K562 (cell line): ENCODE measurements at regions not wholly inside any gene's neighbourhood (a gene's known extent, or its start where the extent isn't known, plus 50 kb on each side); places are given as distances from the start of the nearest gene placed in this dataset.

Source experiments
- ATAC-seq: fragments of 200-7000 bp; cut with Tn5 transposase; 3 replicates; pipeline ENCODE4 v1.9.1; 2020; ENCODE audit warnings: moderate library complexity
- BruUV-seq: library from RNA; stranded (reverse); fragments of 400-500 nt; replicated peaks from 2 replicates; lab custom pipeline; 2021; lab: Mats Ljungman, UMichigan
- CTCF ChIA-PET: fragments of 300-600 bp; formaldehyde crosslinking; extraction: SDS; loops from one replicate; lab custom pipeline; 2021; ENCODE audit warnings: low intra/inter-chr PET ratio; lab: Yijun Ruan, JAX
- POLR2A ChIA-PET: fragments of 300-600, 350-650 bp; sonication (Branson Sonifier 250); formaldehyde crosslinking; extraction: SDS; loops from one replicate; lab custom pipeline; 2021; ENCODE audit warnings: antibody characterized with exemption, inconsistent platforms; lab: Yijun Ruan, JAX
- DNase-seq, 4 experiments: peaks; one replicate each; pipeline versions ENCODE4 v3.0.0 to v3.0.0-alpha.2; 2011 to 2018; ENCODE audit warnings: low spot score in 3 of 4, mixed read lengths in 3 of 4; ENCODE audit errors: extremely low read depth in 1 of 4
- FAIRE-seq: peaks from 2 replicates; lab custom pipeline; 2011; peaks lifted over from hg19 to GRCh38; lab: Jason Lieb, UNC
- H2AFZ ChIP-seq: 2 replicates; pipeline ENCODE4 v1.6.0; 2011; ENCODE audit warnings: low read depth, low read length, control low read depth, inconsistent platforms
- H3K27ac ChIP-seq: fragments of 200-600 bp; 3 replicates; pipeline ENCODE4 v1.8.0; 2011; ENCODE audit warnings: low read depth, mild to moderate bottlenecking, control low read depth, inconsistent platforms, low read length, moderate library complexity, mixed read lengths; ENCODE audit errors: extremely low read depth
- H3K27me3 ChIP-seq, 2 experiments: fragments of 300-600 bp in 1 of 2; 2 replicates in 1 of 2; 3 replicates in 1 of 2; pipeline versions ENCODE4 v1.6.0 to v1.8.0; 2011; ENCODE audit warnings: inconsistent platforms in 2 of 2, low read length in 2 of 2, mild to moderate bottlenecking in 1 of 2, mixed read lengths in 1 of 2, moderate library complexity in 1 of 2; ENCODE audit not compliant: control insufficient read depth in 2 of 2, insufficient read depth in 2 of 2
- H3K36me3 ChIP-seq: fragments of 300-600 bp; 3 replicates; pipeline ENCODE4 v1.8.0; 2011; ENCODE audit warnings: mild to moderate bottlenecking, low read length, inconsistent platforms; ENCODE audit not compliant: control insufficient read depth, insufficient read depth
- H3K4me1 ChIP-seq, 2 experiments: fragments of 200-600 bp in 1 of 2; replicated peaks in 1 of 2; 2 replicates in 1 of 2; 3 replicates in 1 of 2; pipeline versions ENCODE4 v1.5.1 to v1.8.0; 2011; ENCODE audit warnings: inconsistent platforms in 2 of 2, low read length in 2 of 2, mild to moderate bottlenecking in 1 of 2, mixed read lengths in 1 of 2, moderate library complexity in 1 of 2; ENCODE audit not compliant: control insufficient read depth in 2 of 2, insufficient read depth in 2 of 2
- H3K4me2 ChIP-seq: 2 replicates; pipeline ENCODE4 v1.6.1; 2011; ENCODE audit warnings: low read length, control low read depth, inconsistent platforms, mixed read lengths; ENCODE audit not compliant: insufficient read depth
- H3K4me3 ChIP-seq: fragments of 200-600 bp; sonication (generic), shearing (Covaris generic); 2 replicates; pipeline ENCODE4 v1.5.1; 2016; ENCODE audit warnings: control low read depth, inconsistent platforms
- H3K79me2 ChIP-seq: fragments of 200-600 bp; 3 replicates; pipeline ENCODE4 v1.8.0; 2011; ENCODE audit warnings: low read length, inconsistent platforms; ENCODE audit not compliant: control insufficient read depth, insufficient read depth
- H3K9ac ChIP-seq, 2 experiments: 2 replicates each; pipeline versions ENCODE4 v1.6.0 to v1.6.1; 2011; ENCODE audit warnings: low read depth in 2 of 2, low read length in 2 of 2, control low read depth in 1 of 2, inconsistent platforms in 1 of 2, mild to moderate bottlenecking in 1 of 2, mixed read lengths in 1 of 2; ENCODE audit not compliant: insufficient read depth in 1 of 2
- H3K9me1 ChIP-seq: one replicate; pipeline ENCODE4 v1.6.0; 2011; ENCODE audit warnings: inconsistent platforms, mild to moderate bottlenecking, low read length, moderate library complexity; ENCODE audit not compliant: control insufficient read depth, insufficient read depth
- H3K9me3 ChIP-seq: replicated peaks from 2 replicates; pipeline ENCODE4 v1.5.1; 2011; ENCODE audit warnings: low read depth, low read length, inconsistent platforms; ENCODE audit not compliant: control insufficient read depth, insufficient read depth
- H4K20me1 ChIP-seq: replicated peaks from 2 replicates; pipeline ENCODE4 v1.6.1; 2011; ENCODE audit warnings: low read length, inconsistent platforms, mixed read lengths; ENCODE audit not compliant: control insufficient read depth, insufficient read depth
- BRD4 ChIP-seq: fragments of 200-600 bp; sonication (generic); IDR thresholded peaks from 2 replicates; pipeline ENCODE4 v1.6.1; 2017; ENCODE audit warnings: inconsistent platforms
- CBX2 ChIP-seq: fragments of 200-600 bp; sonication (generic); IDR thresholded peaks from one replicate; pipeline ENCODE4 v1.6.1; 2012; ENCODE audit warnings: mild to moderate bottlenecking, low read length, inconsistent platforms; ENCODE audit not compliant: insufficient read depth, poor library complexity, severe bottlenecking
- DEAF1 ChIP-seq: fragments of 450-650 bp; formaldehyde crosslinking; IDR thresholded peaks from 2 replicates; pipeline ENCODE4 v1.4.0; 2020; ENCODE audit warnings: mild to moderate bottlenecking, moderate library complexity
- JUND ChIP-seq, 2 experiments: IDR thresholded peaks; 2 replicates in 1 of 2; 3 replicates in 1 of 2; pipeline ENCODE4 v1.6.1; 2011; ENCODE audit warnings: borderline replicate concordance in 2 of 2, low read depth in 2 of 2, low read length in 2 of 2, improper control_type of control experiment in 1 of 2, missing biosample characterization in 1 of 2, missing genetic modification characterization in 1 of 2, missing genetic modification reagents in 1 of 2
- KAT8 ChIP-seq: fragments of 450-650 bp; IDR thresholded peaks from 2 replicates; pipeline ENCODE4 v1.6.1; 2016; ENCODE audit warnings: low read depth, mild to moderate bottlenecking
- RFX1 ChIP-seq: fragments of 450-650 bp; IDR thresholded peaks from 2 replicates; pipeline ENCODE4 v1.6.1; 2016; ENCODE audit warnings: mild to moderate bottlenecking, moderate library complexity
- SMARCE1 ChIP-seq: fragments of 450-650 bp; IDR thresholded peaks from 2 replicates; pipeline ENCODE4 v1.7.1; 2016; ENCODE audit warnings: mild to moderate bottlenecking
- ZNF184 ChIP-seq: sonication (generic); formaldehyde crosslinking; IDR thresholded peaks from 2 replicates; pipeline ENCODE4 v1.5.0; 2020; ENCODE audit warnings: missing genetic modification reagents
- ZNF280B ChIP-seq: fragments of 250-450 bp; sonication (Bioruptor Pico); IDR thresholded peaks from 2 replicates; pipeline ENCODE4 v1.5.1; 2021; ENCODE audit warnings: mild to moderate bottlenecking
- ZNF584 ChIP-seq: fragments of 200-800 bp; sonication (Bioruptor generic); IDR thresholded peaks from 2 replicates; pipeline ENCODE4 v1.6.1; 2016; ENCODE audit warnings: low read depth, mild to moderate bottlenecking, missing genetic modification characterization, missing compliant biosample characterization
- ZSCAN29 ChIP-seq: fragments of 450-650 bp; IDR thresholded peaks from 2 replicates; pipeline ENCODE4 v1.6.1; 2017
- WGBS: fragments of 100-300 bp; shearing (Covaris generic); methylation state at CpG from one replicate; pipeline ENCODE4 v1.1.6; 2016; ENCODE audit warnings: low coverage, mixed read lengths; ENCODE audit not compliant: insufficient coverage; ENCODE audit errors: missing lambda C conversion rate; 5-methylcytosine and 5-hydroxymethylcytosine counted together
- in situ Hi-C: fragments of 300-500 bp; cut with MboI; formaldehyde crosslinking; loops from 4 replicates; pipeline ENCODE4 v1.15.0; 2018; ENCODE audit warnings: inconsistent platforms, mixed read lengths
- intact Hi-C: fragments of 100-400 bp; cut with micrococcal nuclease; formaldehyde crosslinking; loops from 2 replicates; pipeline ENCODE4 v1.14.2; 2022
- TF ChIP-seq, protein P1 (sequence below): fragments of 200-800 bp; sonication (Bioruptor generic); IDR thresholded peaks from 2 replicates; pipeline ENCODE4 v1.6.1; 2016; ENCODE audit warnings: missing genetic modification characterization, missing compliant biosample characterization

GRCh38 chrY:19567051-19567921 lies 177.2 kb downstream of the KDM5D start:
- Histone ChIP-seq H3K4me1 (no peaks in the 10 kb centered on the region), H3K36me3 (no peaks in the 10 kb centered on the region), H3K27ac (no peak overlapping the region), H2AFZ (no peak overlapping the region), H3K27me3 (no peaks in the 10 kb centered on the region), H3K4me3 (no peak overlapping the region), H3K9ac (no peak overlapping the region), H3K9me1 (no peaks in the 10 kb centered on the region), H3K9me3 (no peaks in the 10 kb centered on the region), H3K4me2 (no peak overlapping the region), H3K79me2 (no peaks in the 10 kb centered on the region), H4K20me1 (no peaks in the 10 kb centered on the region)
- intact Hi-C loops, result no loop called here
- BruUV-seq, result no TSS peak
- CTCF ChIA-PET, result no interaction called here
- ATAC-seq (no peak), DNase-seq (no peak), FAIRE-seq (no peak)
- in situ Hi-C loops, result no loop called here
- POLR2A ChIA-PET, result no interaction called here
- WGBS, result no CpG with 5 or more reads among the region's 53 CpGs
- TF ChIP-seq DEAF1 (CRISPR knock-in tag), result no peak
- no peak for TF ChIP-seq CBX2
- no peak for TF ChIP-seq SMARCE1
- no peak for TF ChIP-seq ZNF280B (CRISPR knock-in tag)
- TF ChIP-seq ZSCAN29, result no peak
- no peak for TF ChIP-seq ZNF184 (CRISPR knock-in tag)
- TF ChIP-seq BRD4, result no peak
- TF ChIP-seq RFX1, result no peak
- TF ChIP-seq KAT8, result no peak
- TF ChIP-seq, protein P1, sequence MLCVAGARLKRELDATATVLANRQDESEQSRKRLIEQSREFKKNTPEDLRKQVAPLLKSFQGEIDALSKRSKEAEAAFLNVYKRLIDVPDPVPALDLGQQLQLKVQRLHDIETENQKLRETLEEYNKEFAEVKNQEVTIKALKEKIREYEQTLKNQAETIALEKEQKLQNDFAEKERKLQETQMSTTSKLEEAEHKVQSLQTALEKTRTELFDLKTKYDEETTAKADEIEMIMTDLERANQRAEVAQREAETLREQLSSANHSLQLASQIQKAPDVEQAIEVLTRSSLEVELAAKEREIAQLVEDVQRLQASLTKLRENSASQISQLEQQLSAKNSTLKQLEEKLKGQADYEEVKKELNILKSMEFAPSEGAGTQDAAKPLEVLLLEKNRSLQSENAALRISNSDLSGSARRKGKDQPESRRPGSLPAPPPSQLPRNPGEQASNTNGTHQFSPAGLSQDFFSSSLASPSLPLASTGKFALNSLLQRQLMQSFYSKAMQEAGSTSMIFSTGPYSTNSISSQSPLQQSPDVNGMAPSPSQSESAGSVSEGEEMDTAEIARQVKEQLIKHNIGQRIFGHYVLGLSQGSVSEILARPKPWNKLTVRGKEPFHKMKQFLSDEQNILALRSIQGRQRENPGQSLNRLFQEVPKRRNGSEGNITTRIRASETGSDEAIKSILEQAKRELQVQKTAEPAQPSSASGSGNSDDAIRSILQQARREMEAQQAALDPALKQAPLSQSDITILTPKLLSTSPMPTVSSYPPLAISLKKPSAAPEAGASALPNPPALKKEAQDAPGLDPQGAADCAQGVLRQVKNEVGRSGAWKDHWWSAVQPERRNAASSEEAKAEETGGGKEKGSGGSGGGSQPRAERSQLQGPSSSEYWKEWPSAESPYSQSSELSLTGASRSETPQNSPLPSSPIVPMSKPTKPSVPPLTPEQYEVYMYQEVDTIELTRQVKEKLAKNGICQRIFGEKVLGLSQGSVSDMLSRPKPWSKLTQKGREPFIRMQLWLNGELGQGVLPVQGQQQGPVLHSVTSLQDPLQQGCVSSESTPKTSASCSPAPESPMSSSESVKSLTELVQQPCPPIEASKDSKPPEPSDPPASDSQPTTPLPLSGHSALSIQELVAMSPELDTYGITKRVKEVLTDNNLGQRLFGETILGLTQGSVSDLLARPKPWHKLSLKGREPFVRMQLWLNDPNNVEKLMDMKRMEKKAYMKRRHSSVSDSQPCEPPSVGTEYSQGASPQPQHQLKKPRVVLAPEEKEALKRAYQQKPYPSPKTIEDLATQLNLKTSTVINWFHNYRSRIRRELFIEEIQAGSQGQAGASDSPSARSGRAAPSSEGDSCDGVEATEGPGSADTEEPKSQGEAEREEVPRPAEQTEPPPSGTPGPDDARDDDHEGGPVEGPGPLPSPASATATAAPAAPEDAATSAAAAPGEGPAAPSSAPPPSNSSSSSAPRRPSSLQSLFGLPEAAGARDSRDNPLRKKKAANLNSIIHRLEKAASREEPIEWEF (CRISPR knock-in tag), result no peak
- TF ChIP-seq JUND (IDR thresholded peaks at IDR 0.05; ENCODE audit: borderline replicate concordance, low read depth, low read length), result no peak
- no peak for TF ChIP-seq JUND (tag; IDR thresholded peaks at IDR 0.05; ENCODE audit: borderline replicate concordance, low read depth, low read length)
- TF ChIP-seq ZNF584 (CRISPR knock-in tag), result no peak
